Panc1 (cell line): ENCODE measurements at regions not wholly inside any gene's neighbourhood (a gene's known extent, or its start where the extent isn't known, plus 50 kb on each side); places are given as distances from the start of the nearest gene placed in this dataset.

ENCODE experiments used
- ATAC-seq: fragments of 200-7000 bp; cut with Tn5 transposase; 2 replicates; pipeline ENCODE4 v1.9.1; 2020; ENCODE audit warnings: mild to moderate bottlenecking, moderate library complexity
- BruUV-seq: library from RNA; stranded (reverse); fragments of 400-500 nt; replicated peaks from 2 replicates; lab custom pipeline; 2021; lab: Mats Ljungman, UMichigan
- CTCF ChIA-PET: fragments of 300-600 bp; sonication (Branson Sonifier 250); formaldehyde crosslinking; loops from one replicate; lab custom pipeline; 2022; ENCODE audit warnings: antibody characterized with exemption; lab: Charles Lee
- POLR2A ChIA-PET: fragments of 300-600 bp; sonication (Branson Sonifier 250); formaldehyde crosslinking; loops from one replicate; lab custom pipeline; 2022; ENCODE audit warnings: antibody characterized with exemption; lab: Charles Lee
- DNase-seq: peaks from one replicate; pipeline ENCODE4 v3.0.0-alpha.2; 2010; ENCODE audit warnings: low read depth, low spot score
- H3K27ac ChIP-seq: 2 replicates; pipeline ENCODE4 v1.5.1; 2011; ENCODE audit warnings: mild to moderate bottlenecking, low read length, inconsistent platforms
- H3K27me3 ChIP-seq: fragments of 200-500 bp; sonication (Bioruptor generic); 2 replicates; pipeline ENCODE4 v1.6.0; 2014; ENCODE audit warnings: low read length, inconsistent platforms; ENCODE audit not compliant: control insufficient read depth, insufficient read depth
- H3K36me3 ChIP-seq: fragments of 200-500 bp; sonication (Bioruptor generic); 2 replicates; pipeline ENCODE4 v1.5.1; 2014; ENCODE audit warnings: inconsistent platforms, mild to moderate bottlenecking, low read length, moderate library complexity; ENCODE audit not compliant: control insufficient read depth, insufficient read depth
- H3K4me1 ChIP-seq: 2 replicates; pipeline ENCODE4 v1.5.1; 2011; ENCODE audit warnings: inconsistent platforms, mild to moderate bottlenecking, low read length, moderate library complexity; ENCODE audit not compliant: control insufficient read depth, insufficient read depth
- H3K4me3 ChIP-seq, 2 experiments: 2 replicates each; pipeline ENCODE4 v1.5.1; 2011 to 2012; ENCODE audit warnings: low read depth in 2 of 2, low read length in 2 of 2, mild to moderate bottlenecking in 2 of 2, inconsistent platforms in 1 of 2, moderate library complexity in 1 of 2
- H3K9me3 ChIP-seq: fragments of 200-500 bp; sonication (Bioruptor generic); 2 replicates; pipeline ENCODE4 v1.5.1; 2014; ENCODE audit warnings: low read depth, mild to moderate bottlenecking, inconsistent platforms, low read length, moderate library complexity; ENCODE audit not compliant: control insufficient read depth, insufficient read depth
- CTCF ChIP-seq: fragments of 450-650 bp; IDR thresholded peaks from 2 replicates; pipeline ENCODE4 v1.5.1; 2017; ENCODE audit warnings: mild to moderate bottlenecking
- POLR2AphosphoS5 ChIP-seq: IDR thresholded peaks from 2 replicates; pipeline ENCODE4 v1.6.1; 2012; ENCODE audit warnings: mild to moderate bottlenecking, low read depth, low read length, moderate library complexity
- REST ChIP-seq, 2 experiments: IDR thresholded peaks; 2 replicates each; pipeline ENCODE4 v1.6.1; 2011 to 2012; ENCODE audit warnings: low read depth in 2 of 2, control low read depth in 1 of 2, low read length in 1 of 2, mild to moderate bottlenecking in 1 of 2, moderate library complexity in 1 of 2; ENCODE audit not compliant: insufficient read depth in 1 of 2
- SIN3A ChIP-seq: IDR thresholded peaks from 2 replicates; pipeline ENCODE4 v1.6.1; 2012; ENCODE audit warnings: low read depth, mild to moderate bottlenecking, low read length, moderate library complexity, borderline replicate concordance; ENCODE audit not compliant: insufficient read depth
- TCF7L2 ChIP-seq: IDR thresholded peaks from 2 replicates; pipeline ENCODE4 v1.6.1; 2011; ENCODE audit warnings: mild to moderate bottlenecking, low read depth, low read length, inconsistent platforms
- in situ Hi-C: cut with HindIII; loops from 2 replicates; pipeline ENCODE4 v1.10.0; 2016; ENCODE audit warnings: low sequenced_read_pairs, low pct_unique_long_range_greater_than_20kb
- intact Hi-C: fragments of 100-400 bp; cut with micrococcal nuclease; formaldehyde crosslinking; loops from one replicate; pipeline ENCODE4 v1.10.0; 2022; ENCODE audit not compliant: unreplicated experiment

- no TSS peak for BruUV-seq
- CTCF ChIA-PET, result no interaction called here
- POLR2A ChIA-PET, result no interaction called here
- Histone ChIP-seq H3K4me1 (no peaks in the 10 kb centered on the region), H3K9me3 (0 out of 2 replicates have a peak, but pooled peaks cover 3% of the 10 kb centered on the region), H3K36me3 (no peaks in the 10 kb centered on the region), H3K27me3 (no peaks in the 10 kb centered on the region), H3K27ac (no peak overlapping the region), H3K4me3 (no peak overlapping the region)
- DNase-seq (no peak), ATAC-seq (no peak)
- in situ Hi-C loops (no loop called here), intact Hi-C loops (no loop called here)
- TF ChIP-seq REST (IDR thresholded peaks at IDR 0.05; ENCODE audit: insufficient read depth in 1 of 2, low read depth in 2 of 2, low read length in 1 of 2), result no peak
- no peak for TF ChIP-seq POLR2AphosphoS5
- TF ChIP-seq SIN3A, result no peak
Observed at GRCh38 chrX:1093586-1094421, 118.6 kb downstream of the CRLF2 start.

GRCh38 chrX:1093121-1093520, 119.3 kb downstream of the CRLF2 start:
- TF ChIP-seq SIN3A, result no peak
- no peak for TF ChIP-seq REST (IDR thresholded peaks at IDR 0.05; ENCODE audit: insufficient read depth in 1 of 2, low read depth in 2 of 2, low read length in 1 of 2)
- TF ChIP-seq TCF7L2, result no peak
- TF ChIP-seq POLR2AphosphoS5, result no peak
- no peak for TF ChIP-seq CTCF
- H3K27ac ChIP-seq, result no peak overlapping the region
- intact Hi-C loops (no loop called here), in situ Hi-C loops (no loop called here)
- H3K4me3 ChIP-seq, result no peak overlapping the region
- H3K36me3 ChIP-seq, result no peaks in the 10 kb centered on the region
- H3K27me3 ChIP-seq, result no peaks in the 10 kb centered on the region
- no peaks in the 10 kb centered on the region for H3K4me1 ChIP-seq
- ChIA-PET POLR2A (no interaction called here), CTCF (no interaction called here)
- H3K9me3 ChIP-seq, result 0 out of 2 replicates have a peak, but pooled peaks cover 3% of the 10 kb centered on the region
- no TSS peak for BruUV-seq
- DNase-seq (no peak), ATAC-seq (no peak)
